SU-DHL-6 (cell line): ENCODE measurements at regions not wholly inside any gene's neighbourhood (a gene's known extent, or its start where the extent isn't known, plus 50 kb on each side); places are given as distances from the start of the nearest gene placed in this dataset.

Experiments used
- H2AFZ ChIP-seq: fragments of 200-600 bp; sonication (generic); 2 replicates; pipeline ENCODE4 v1.6.1; 2014; ENCODE audit warnings: low read depth, mild to moderate bottlenecking, moderate library complexity, mixed read lengths, antibody characterized with exemption, low read length; ENCODE audit not compliant: severe bottlenecking
- H3F3A ChIP-seq: fragments of 200-600 bp; shearing (Covaris generic); 2 replicates; pipeline ENCODE4 v1.6.0; 2016; ENCODE audit warnings: antibody characterized with exemption, mild to moderate bottlenecking; ENCODE audit not compliant: insufficient read depth
- H3K27ac ChIP-seq: fragments of 200-600 bp; sonication (generic); 2 replicates; pipeline ENCODE4 v1.5.1; 2016; ENCODE audit warnings: low read depth, mild to moderate bottlenecking, low read length, moderate library complexity, mixed read lengths
- H3K27me3 ChIP-seq: fragments of 200-600 bp; sonication (generic), shearing (Covaris generic); 2 replicates; pipeline ENCODE4 v1.6.0; 2014; ENCODE audit warnings: mild to moderate bottlenecking, low read length
- H3K36me3 ChIP-seq: fragments of 200-600 bp; sonication (generic); 2 replicates; pipeline ENCODE4 v1.6.1; 2014; ENCODE audit warnings: mild to moderate bottlenecking, low read length, mixed read lengths
- H3K4me2 ChIP-seq: fragments of 300-600, 200-600 bp; shearing (Covaris generic), sonication (generic); 2 replicates; pipeline ENCODE4 v1.6.0; 2014; ENCODE audit warnings: low read length, low read depth, mild to moderate bottlenecking; ENCODE audit not compliant: poor library complexity, severe bottlenecking
- H3K4me3 ChIP-seq: fragments of 200-600 bp; sonication (generic); 2 replicates; pipeline ENCODE4 v1.5.1; 2014; ENCODE audit warnings: antibody characterized with exemption, low read length, mild to moderate bottlenecking, mixed read lengths; ENCODE audit not compliant: insufficient read depth, poor library complexity, severe bottlenecking
- H3K79me2 ChIP-seq: fragments of 200-600 bp; sonication (generic); 2 replicates; pipeline ENCODE4 v1.6.1; 2014; ENCODE audit warnings: mild to moderate bottlenecking, low read length, moderate library complexity; ENCODE audit not compliant: insufficient read depth
- H3K9ac ChIP-seq: fragments of 200-600 bp; sonication (generic); 2 replicates; pipeline ENCODE4 v1.7.0; 2014; ENCODE audit warnings: mild to moderate bottlenecking, low read length
- H3K9me2 ChIP-seq: fragments of 200-600 bp; sonication (generic); replicated peaks from 2 replicates; pipeline ENCODE4 v1.6.1; 2014; ENCODE audit warnings: low read length; ENCODE audit not compliant: insufficient read depth
- H3K9me3 ChIP-seq: fragments of 200-600 bp; sonication (generic); 2 replicates; pipeline ENCODE4 v1.6.1; 2014; ENCODE audit warnings: low read length, mixed read lengths; ENCODE audit not compliant: insufficient read depth
- H4K20me1 ChIP-seq: fragments of 200-600 bp; sonication (generic); 2 replicates; pipeline ENCODE4 v1.6.1; 2014; ENCODE audit warnings: low read depth, mild to moderate bottlenecking, antibody characterized with exemption, low read length, moderate library complexity, mixed read lengths
- CTCF ChIP-seq: fragments of 200-600 bp; sonication (generic); IDR thresholded peaks from one replicate; pipeline ENCODE4 v1.5.1; 2017; ENCODE audit warnings: antibody characterized with exemption, mild to moderate bottlenecking, low read length, moderate library complexity; ENCODE audit not compliant: insufficient read depth, poor library complexity, severe bottlenecking
- EZH2phosphoT487 ChIP-seq: fragments of 200-600 bp; sonication (generic), shearing (Covaris generic); conservative IDR thresholded peaks from 2 replicates; pipeline ENCODE4 v1.6.1; 2018; ENCODE audit warnings: mild to moderate bottlenecking, antibody characterized with exemption, low read length, moderate library complexity, mixed read lengths

DNA sequence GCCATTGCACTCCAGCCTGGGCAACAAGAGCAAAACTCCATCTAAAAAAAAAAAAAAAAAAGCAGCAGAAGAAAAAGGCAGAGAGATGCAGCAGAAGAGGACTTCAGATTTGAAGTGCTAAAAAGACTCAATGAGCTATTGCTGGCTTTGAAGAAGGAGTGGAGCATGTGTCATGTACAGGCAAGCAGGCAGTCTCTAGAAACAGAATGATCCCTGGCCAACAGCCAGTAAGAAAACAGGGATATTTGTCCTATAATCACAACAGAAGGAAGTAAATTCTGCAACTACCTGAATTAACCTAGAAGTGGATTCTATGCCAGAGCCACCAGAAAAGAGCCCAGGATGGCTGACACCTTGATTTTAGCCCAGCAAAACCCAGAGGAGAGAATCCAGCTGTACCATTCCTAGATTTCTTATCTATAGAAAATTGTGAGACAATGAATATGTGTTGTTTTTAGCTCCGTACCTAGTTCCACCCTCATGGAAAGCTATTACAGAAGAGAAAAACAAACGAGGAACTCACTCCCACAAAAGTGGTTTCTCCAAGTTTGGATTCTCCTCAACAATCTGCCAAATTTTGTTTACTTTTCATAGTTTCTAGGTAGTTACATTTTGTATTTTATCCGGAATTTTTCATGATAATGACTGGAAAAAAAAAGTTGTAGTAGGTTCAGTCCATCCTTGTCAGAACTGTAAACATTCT, 198.2 kb upstream of the GNAI1 start:
- TF ChIP-seq CTCF (no peak), EZH2phosphoT487 (no peak)
- no peaks in the 10 kb centered on the region for H3K36me3 ChIP-seq
- H3K4me2 ChIP-seq: no peak overlapping the region
- no peak overlapping the region for H3K27ac ChIP-seq
- H3K9me3 ChIP-seq: no peaks in the 10 kb centered on the region; the same call in 1 of the 2 replicates
- no peaks in the 10 kb centered on the region for H4K20me1 ChIP-seq
- H3K9ac ChIP-seq: no peak overlapping the region
- H3K27me3 ChIP-seq: no peaks in the 10 kb centered on the region
- no peak overlapping the region for H3K4me3 ChIP-seq
- H3K79me2 ChIP-seq: no peaks in the 10 kb centered on the region
- no peak overlapping the region for H2AFZ ChIP-seq
- H3F3A ChIP-seq: no peaks in the 10 kb centered on the region
- no peaks in the 10 kb centered on the region for H3K9me2 ChIP-seq

- H3K27ac ChIP-seq: no peak overlapping the region
- no peak overlapping the region for H2AFZ ChIP-seq
- H3K4me2 ChIP-seq: no peak overlapping the region
- H3K36me3 ChIP-seq: no peaks in the 10 kb centered on the region
- H3K4me3 ChIP-seq: no peak overlapping the region
- no peaks in the 10 kb centered on the region for H3K79me2 ChIP-seq
- no peaks in the 10 kb centered on the region for H3K9me2 ChIP-seq
- H4K20me1 ChIP-seq: no peaks in the 10 kb centered on the region
- TF ChIP-seq CTCF (no peak), EZH2phosphoT487 (no peak)
- H3K9me3 ChIP-seq: no peaks in the 10 kb centered on the region; the same call in 1 of the 2 replicates
- no peaks in the 10 kb centered on the region for H3K27me3 ChIP-seq
- H3F3A ChIP-seq: no peaks in the 10 kb centered on the region
- no peak overlapping the region for H3K9ac ChIP-seq
Observed at GRCh38 chr7:79934727-79935126, 199.9 kb upstream of the GNAI1 start.

GRCh38 chr7:79933144-79933543, 201.5 kb upstream of the GNAI1 start:
- Histone ChIP-seq H3K36me3 (no peaks in the 10 kb centered on the region), H3K9me3 (no peaks in the 10 kb centered on the region; the same call in 1 of the 2 replicates), H3K9me2 (no peaks in the 10 kb centered on the region), H2AFZ (no peak overlapping the region), H3K79me2 (no peaks in the 10 kb centered on the region), H3K4me3 (no peak overlapping the region), H3F3A (no peaks in the 10 kb centered on the region), H3K9ac (no peak overlapping the region), H3K27me3 (no peaks in the 10 kb centered on the region), H4K20me1 (no peaks in the 10 kb centered on the region), H3K27ac (no peak overlapping the region), H3K4me2 (no peak overlapping the region)
- TF ChIP-seq EZH2phosphoT487 (no peak), CTCF (no peak)
